Osteocyte (in vitro differentiated cells): ENCODE measurements at regions not wholly inside any gene's neighbourhood (a gene's known extent, or its start where the extent isn't known, plus 50 kb on each side); places are given as distances from the start of the nearest gene placed in this dataset.

Experiments
- DNase-seq: peaks from one replicate; pipeline ENCODE4 v3.0.0; 2021; ENCODE audit warnings: mixed read lengths; ENCODE audit not compliant: unreplicated experiment; ENCODE audit errors: extremely low spot score
- H3K27ac Mint-ChIP-seq: one replicate; pipeline ENCODE4 v1.8.0; 2021; ENCODE audit warnings: mild to moderate bottlenecking, mixed read lengths; ENCODE audit not compliant: unreplicated experiment
- H3K27me3 Mint-ChIP-seq: one replicate; pipeline ENCODE4 v1.8.0; 2021; ENCODE audit warnings: mixed read lengths; ENCODE audit not compliant: unreplicated experiment
- H3K36me3 Mint-ChIP-seq: one replicate; pipeline ENCODE4 v1.8.0; 2021; ENCODE audit warnings: mixed read lengths; ENCODE audit not compliant: unreplicated experiment
- H3K4me1 Mint-ChIP-seq: one replicate; pipeline ENCODE4 v1.8.0; 2021; ENCODE audit warnings: mixed read lengths; ENCODE audit not compliant: unreplicated experiment
- H3K4me3 Mint-ChIP-seq: one replicate; pipeline ENCODE4 v1.8.0; 2021; ENCODE audit warnings: mild to moderate bottlenecking, moderate library complexity, mixed read lengths; ENCODE audit not compliant: unreplicated experiment
- H3K9me3 Mint-ChIP-seq: one replicate; pipeline ENCODE4 v1.8.0; 2021; ENCODE audit warnings: mixed read lengths; ENCODE audit not compliant: unreplicated experiment
- CTCF ChIP-seq: fragments of 200-600 bp; sonication (generic); IDR thresholded peaks from 2 replicates; pipeline ENCODE4 v1.5.0; 2021; ENCODE audit warnings: antibody characterized with exemption, mild to moderate bottlenecking, moderate library complexity

GRCh38 chr21:18603980-18604379, 200.4 kb upstream of the TMPRSS15 start:
- H3K27me3 Mint-ChIP-seq = no peaks in the 10 kb centered on the region
- DNase-seq = no peak
- peaks cover 9% of the 10 kb centered on the region for H3K9me3 Mint-ChIP-seq
- no peaks in the 10 kb centered on the region for H3K4me1 Mint-ChIP-seq
- no peaks in the 10 kb centered on the region for H3K36me3 Mint-ChIP-seq
- H3K4me3 Mint-ChIP-seq = no peak overlapping the region
- no peak overlapping the region for H3K27ac Mint-ChIP-seq
- no peak for TF ChIP-seq CTCF

GRCh38 chr21:18608226-18608625, 204.6 kb upstream of the TMPRSS15 start:
- H3K9me3 Mint-ChIP-seq = no peaks in the 10 kb centered on the region
- no peak overlapping the region for H3K4me3 Mint-ChIP-seq
- no peaks in the 10 kb centered on the region for H3K4me1 Mint-ChIP-seq
- H3K36me3 Mint-ChIP-seq = no peaks in the 10 kb centered on the region
- TF ChIP-seq CTCF = no peak
- no peak for DNase-seq
- H3K27me3 Mint-ChIP-seq = peaks cover 2% of the 10 kb centered on the region
- H3K27ac Mint-ChIP-seq = no peak overlapping the region

- H3K27ac Mint-ChIP-seq = no peak overlapping the region
- H3K4me3 Mint-ChIP-seq = no peak overlapping the region
- no peak for DNase-seq
- peaks cover 2% of the 10 kb centered on the region for H3K27me3 Mint-ChIP-seq
- TF ChIP-seq CTCF = no peak
- H3K36me3 Mint-ChIP-seq = no peaks in the 10 kb centered on the region
- H3K9me3 Mint-ChIP-seq = no peaks in the 10 kb centered on the region
- H3K4me1 Mint-ChIP-seq = no peaks in the 10 kb centered on the region
These were observed 210.7 kb upstream of the TMPRSS15 start for GRCh38 chr21:18614303-18614702.

- Mint-ChIP-seq H3K27me3 (no peaks in the 10 kb centered on the region), H3K4me3 (no peak overlapping the region), H3K27ac (no peak overlapping the region), H3K36me3 (no peaks in the 10 kb centered on the region), H3K9me3 (no peaks in the 10 kb centered on the region), H3K4me1 (no peaks in the 10 kb centered on the region)
- no peak for TF ChIP-seq CTCF
- no peak for DNase-seq
These were observed 213.7 kb upstream of the TMPRSS15 start for GRCh38 chr21:18617291-18617690.

- no peaks in the 10 kb centered on the region for H3K4me1 Mint-ChIP-seq
- no peaks in the 10 kb centered on the region for H3K36me3 Mint-ChIP-seq
- DNase-seq = no peak
- H3K27ac Mint-ChIP-seq = no peak overlapping the region
- no peaks in the 10 kb centered on the region for H3K27me3 Mint-ChIP-seq
- TF ChIP-seq CTCF = no peak
- H3K9me3 Mint-ChIP-seq = no peaks in the 10 kb centered on the region
- no peak overlapping the region for H3K4me3 Mint-ChIP-seq
These were observed 216.9 kb upstream of the TMPRSS15 start for GRCh38 chr21:18620436-18620835.
